ENCODE measurements at regions not wholly inside any gene's neighbourhood (a gene's known extent, or its start where the extent isn't known, plus 50 kb on each side); places are given as distances from the start of the nearest gene placed in this dataset.

DNA sequence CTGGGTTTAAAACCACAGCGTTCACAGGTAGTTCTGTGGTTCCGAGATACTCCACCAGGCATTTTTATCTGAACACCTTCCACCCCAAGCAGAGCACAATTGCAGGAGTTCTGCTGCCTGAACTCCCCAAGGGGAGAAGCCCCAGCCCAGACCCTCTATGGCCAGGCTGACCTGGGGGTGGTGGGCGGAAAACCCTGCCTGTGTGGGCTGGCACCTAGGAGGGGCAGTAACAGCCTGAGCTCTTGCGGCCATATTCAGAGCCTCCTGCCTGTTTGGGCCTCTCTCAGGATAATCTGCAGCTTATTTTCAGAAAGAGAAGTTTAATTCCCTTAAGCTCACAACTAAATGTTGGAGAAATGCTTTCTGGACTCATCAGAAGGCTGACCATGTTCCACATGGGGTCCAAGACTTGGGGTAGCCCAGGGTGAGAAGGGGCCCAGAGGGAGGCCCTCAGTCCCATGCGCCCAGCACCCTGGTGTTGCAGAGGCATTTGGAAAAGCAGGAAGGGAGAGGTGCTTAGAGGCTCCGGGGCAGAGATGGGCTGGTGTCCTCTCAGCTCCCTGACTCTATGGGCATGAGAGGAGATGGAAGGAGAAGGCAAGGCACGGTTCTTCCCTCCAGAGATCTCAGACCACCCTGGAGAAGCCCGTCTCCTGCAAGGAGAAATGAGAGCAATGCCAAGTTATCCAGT lies 195.6 kb upstream of the TPM1 start (continued):
- TF ChIP-seq, protein P1, sequence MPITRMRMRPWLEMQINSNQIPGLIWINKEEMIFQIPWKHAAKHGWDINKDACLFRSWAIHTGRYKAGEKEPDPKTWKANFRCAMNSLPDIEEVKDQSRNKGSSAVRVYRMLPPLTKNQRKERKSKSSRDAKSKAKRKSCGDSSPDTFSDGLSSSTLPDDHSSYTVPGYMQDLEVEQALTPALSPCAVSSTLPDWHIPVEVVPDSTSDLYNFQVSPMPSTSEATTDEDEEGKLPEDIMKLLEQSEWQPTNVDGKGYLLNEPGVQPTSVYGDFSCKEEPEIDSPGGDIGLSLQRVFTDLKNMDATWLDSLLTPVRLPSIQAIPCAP (CRISPR knock-in tag; IDR thresholded peaks at IDR 0.05), result no peak

- no peaks in the 10 kb centered on the region; the same call in 1 of the 2 replicates for H3K27me3 Mint-ChIP-seq (ENCODE audit: low read depth)
- TF ChIP-seq CTCF (IDR thresholded peaks at IDR 0.05) (peak; percentile 62), FOXJ3 (CRISPR knock-in tag; IDR thresholded peaks at IDR 0.05; ENCODE audit: borderline replicate concordance) (no peak), HMGA2 (CRISPR knock-in tag; IDR thresholded peaks at IDR 0.05) (no peak)
- H3K4me3 Mint-ChIP-seq, result no peak overlapping the region
- H3K4me1 Mint-ChIP-seq, result peaks cover 63% of the 10 kb centered on the region
- POLR2A ChIA-PET, result interaction anchor here (0.5 to 1.9 kb wide), 7 partner anchors 15 to 240 kb away, joined by 3 to 12 read pairs (median 3); no protein-coding TSS in a partner anchor
- peak; percentile 23 for ATAC-seq
- CTCF ChIA-PET, result interaction anchor here (0.6 to 10.9 kb wide), 20 partner anchors 9 to 762 kb away, joined by 3 to 131 read pairs (median 3); partner anchors contain the start of gene TPM1
- peak overlapping the region; percentile 92; the same call in 1 of the 2 replicates for H3K27ac Mint-ChIP-seq
- H3K36me3 Mint-ChIP-seq, result no peaks in the 10 kb centered on the region
- 0 out of 2 replicates have a peak, but pooled peaks cover 4% of the 10 kb centered on the region for H3K9me3 Mint-ChIP-seq
- DNase-seq (ENCODE audit: low spot score), result peak; percentile 88
Observed at GRCh38 chr15:62847900-62848489, 194.6 kb upstream of the TPM1 start.

- Mint-ChIP-seq H3K36me3 (no peaks in the 10 kb centered on the region), H3K27me3 (ENCODE audit: low read depth) (no peaks in the 10 kb centered on the region; the same call in 1 of the 2 replicates), H3K27ac (peak overlapping the region; percentile 92), H3K9me3 (0 out of 2 replicates have a peak, but pooled peaks cover 4% of the 10 kb centered on the region), H3K4me1 (peaks cover 67% of the 10 kb centered on the region), H3K4me3 (no peak overlapping the region)
- TF ChIP-seq ZNF121 (CRISPR knock-in tag; IDR thresholded peaks at IDR 0.05) (peak; percentile 96), NFYB (CRISPR knock-in tag; conservative IDR thresholded peaks at IDR 0.05; ENCODE audit: low read depth) (no peak), ZNF671 (CRISPR knock-in tag; IDR thresholded peaks at IDR 0.05) (no peak), GTF2I (CRISPR knock-in tag; conservative IDR thresholded peaks at IDR 0.05) (0 out of 2 replicates have a peak, but pooled peaks have one; percentile 31), ZNF281 (CRISPR knock-in tag; IDR thresholded peaks at IDR 0.05) (no peak)
- TF ChIP-seq, protein P2, sequence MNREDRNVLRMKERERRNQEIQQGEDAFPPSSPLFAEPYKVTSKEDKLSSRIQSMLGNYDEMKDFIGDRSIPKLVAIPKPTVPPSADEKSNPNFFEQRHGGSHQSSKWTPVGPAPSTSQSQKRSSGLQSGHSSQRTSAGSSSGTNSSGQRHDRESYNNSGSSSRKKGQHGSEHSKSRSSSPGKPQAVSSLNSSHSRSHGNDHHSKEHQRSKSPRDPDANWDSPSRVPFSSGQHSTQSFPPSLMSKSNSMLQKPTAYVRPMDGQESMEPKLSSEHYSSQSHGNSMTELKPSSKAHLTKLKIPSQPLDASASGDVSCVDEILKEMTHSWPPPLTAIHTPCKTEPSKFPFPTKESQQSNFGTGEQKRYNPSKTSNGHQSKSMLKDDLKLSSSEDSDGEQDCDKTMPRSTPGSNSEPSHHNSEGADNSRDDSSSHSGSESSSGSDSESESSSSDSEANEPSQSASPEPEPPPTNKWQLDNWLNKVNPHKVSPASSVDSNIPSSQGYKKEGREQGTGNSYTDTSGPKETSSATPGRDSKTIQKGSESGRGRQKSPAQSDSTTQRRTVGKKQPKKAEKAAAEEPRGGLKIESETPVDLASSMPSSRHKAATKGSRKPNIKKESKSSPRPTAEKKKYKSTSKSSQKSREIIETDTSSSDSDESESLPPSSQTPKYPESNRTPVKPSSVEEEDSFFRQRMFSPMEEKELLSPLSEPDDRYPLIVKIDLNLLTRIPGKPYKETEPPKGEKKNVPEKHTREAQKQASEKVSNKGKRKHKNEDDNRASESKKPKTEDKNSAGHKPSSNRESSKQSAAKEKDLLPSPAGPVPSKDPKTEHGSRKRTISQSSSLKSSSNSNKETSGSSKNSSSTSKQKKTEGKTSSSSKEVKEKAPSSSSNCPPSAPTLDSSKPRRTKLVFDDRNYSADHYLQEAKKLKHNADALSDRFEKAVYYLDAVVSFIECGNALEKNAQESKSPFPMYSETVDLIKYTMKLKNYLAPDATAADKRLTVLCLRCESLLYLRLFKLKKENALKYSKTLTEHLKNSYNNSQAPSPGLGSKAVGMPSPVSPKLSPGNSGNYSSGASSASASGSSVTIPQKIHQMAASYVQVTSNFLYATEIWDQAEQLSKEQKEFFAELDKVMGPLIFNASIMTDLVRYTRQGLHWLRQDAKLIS (CRISPR knock-in tag; IDR thresholded peaks at IDR 0.05; ENCODE audit: borderline replicate concordance), result no peak
- TF ChIP-seq, protein P3, sequence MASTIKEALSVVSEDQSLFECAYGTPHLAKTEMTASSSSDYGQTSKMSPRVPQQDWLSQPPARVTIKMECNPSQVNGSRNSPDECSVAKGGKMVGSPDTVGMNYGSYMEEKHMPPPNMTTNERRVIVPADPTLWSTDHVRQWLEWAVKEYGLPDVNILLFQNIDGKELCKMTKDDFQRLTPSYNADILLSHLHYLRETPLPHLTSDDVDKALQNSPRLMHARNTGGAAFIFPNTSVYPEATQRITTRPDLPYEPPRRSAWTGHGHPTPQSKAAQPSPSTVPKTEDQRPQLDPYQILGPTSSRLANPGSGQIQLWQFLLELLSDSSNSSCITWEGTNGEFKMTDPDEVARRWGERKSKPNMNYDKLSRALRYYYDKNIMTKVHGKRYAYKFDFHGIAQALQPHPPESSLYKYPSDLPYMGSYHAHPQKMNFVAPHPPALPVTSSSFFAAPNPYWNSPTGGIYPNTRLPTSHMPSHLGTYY (CRISPR knock-in tag; IDR thresholded peaks at IDR 0.05), result no peak
- TF ChIP-seq, protein P4, sequence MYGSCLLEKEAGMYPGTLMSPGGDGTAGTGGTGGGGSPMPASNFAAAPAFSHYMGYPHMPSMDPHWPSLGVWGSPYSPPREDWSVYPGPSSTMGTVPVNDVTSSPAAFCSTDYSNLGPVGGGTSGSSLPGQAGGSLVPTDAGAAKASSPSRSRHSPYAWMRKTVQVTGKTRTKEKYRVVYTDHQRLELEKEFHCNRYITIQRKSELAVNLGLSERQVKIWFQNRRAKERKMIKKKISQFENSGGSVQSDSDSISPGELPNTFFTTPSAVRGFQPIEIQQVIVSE (CRISPR knock-in tag; IDR thresholded peaks at IDR 0.05; ENCODE audit: borderline replicate concordance), result no peak
- DNase-seq (ENCODE audit: low spot score) (no peak), ATAC-seq (no peak)
- POLR2A ChIA-PET, result interaction anchor here (0.5 to 1.9 kb wide), 5 partner anchors 187 to 239 kb away, joined by 3 to 12 read pairs (median 4); partner anchors contain the start of gene TPM1
- CTCF ChIA-PET, result interaction anchor here (0.7 to 10.9 kb wide), 11 partner anchors 26 to 245 kb away, joined by 3 to 131 read pairs (median 4); partner anchors contain the start of gene TPM1
Observed at GRCh38 chr15:62848632-62849050, 193.9 kb upstream of the TPM1 start.
